Mesenchymal stem cell (in vitro differentiated cells and primary cell): ENCODE measurements at regions not wholly inside any gene's neighbourhood (a gene's known extent, or its start where the extent isn't known, plus 50 kb on each side); places are given as distances from the start of the nearest gene placed in this dataset.
A peak's percentile ranks its signal among the peaks of the same experiment; 100 is the strongest.

ENCODE experiments used
- DNase-seq: peaks from one replicate; pipeline ENCODE4 v3.0.0-alpha.2; 2013
- H2AFZ ChIP-seq: one replicate; pipeline ENCODE4 v1.6.1; 2013; ENCODE audit warnings: low read depth, mild to moderate bottlenecking, control low read depth, inconsistent platforms, low read length, moderate library complexity
- H2AK5ac ChIP-seq: 2 replicates; pipeline ENCODE4 v1.6.1; 2013; ENCODE audit warnings: low read length, moderate library complexity, mild to moderate bottlenecking, inconsistent platforms; ENCODE audit not compliant: severe bottlenecking
- H2BK120ac ChIP-seq: one replicate; pipeline ENCODE4 v1.6.1; 2013; ENCODE audit warnings: low read depth, mild to moderate bottlenecking, inconsistent platforms, low read length, moderate library complexity
- H2BK12ac ChIP-seq, 2 experiments: one replicate each; pipeline ENCODE4 v1.6.1; 2013; ENCODE audit warnings: inconsistent platforms in 2 of 2, low read length in 2 of 2, mild to moderate bottlenecking in 2 of 2, moderate library complexity in 2 of 2, control low read depth in 1 of 2
- H2BK15ac ChIP-seq: one replicate; pipeline ENCODE4 v1.6.1; 2013; ENCODE audit warnings: mild to moderate bottlenecking, low read depth, inconsistent platforms; ENCODE audit not compliant: poor library complexity, severe bottlenecking
- H2BK5ac ChIP-seq: 2 replicates; pipeline ENCODE4 v1.6.1; 2013; ENCODE audit warnings: low read depth, mild to moderate bottlenecking, low read length, control low read depth, inconsistent platforms; ENCODE audit not compliant: poor library complexity, severe bottlenecking
- H3K14ac ChIP-seq, 2 experiments: one replicate each; pipeline ENCODE4 v1.6.1; 2013; ENCODE audit warnings: inconsistent platforms in 2 of 2, low read length in 2 of 2, control low read depth in 1 of 2, mild to moderate bottlenecking in 1 of 2, moderate library complexity in 1 of 2
- H3K18ac ChIP-seq, 2 experiments: one replicate each; pipeline ENCODE4 v1.6.1; 2013; ENCODE audit warnings: inconsistent platforms in 2 of 2, low read length in 2 of 2, control low read depth in 1 of 2, low read depth in 1 of 2, mild to moderate bottlenecking in 1 of 2
- H3K23ac ChIP-seq, 2 experiments: one replicate each; pipeline ENCODE4 v1.6.1; 2013; ENCODE audit warnings: inconsistent platforms in 2 of 2, low read length in 2 of 2, mild to moderate bottlenecking in 2 of 2, moderate library complexity in 2 of 2, control low read depth in 1 of 2
- H3K27ac ChIP-seq: 2 replicates; pipeline ENCODE4 v1.5.1; 2013; ENCODE audit warnings: mild to moderate bottlenecking, moderate library complexity, low read length, control low read depth, inconsistent platforms; ENCODE audit not compliant: poor library complexity, severe bottlenecking
- H3K27me3 ChIP-seq, 2 experiments: 2 replicates each; pipeline versions ENCODE4 v1.6.1 to v1.7.0; 2013; ENCODE audit warnings: low read length in 2 of 2, mild to moderate bottlenecking in 2 of 2, moderate library complexity in 2 of 2, control low read depth in 1 of 2, inconsistent platforms in 1 of 2; ENCODE audit not compliant: control insufficient read depth in 1 of 2, insufficient read depth in 1 of 2
- H3K36me3 ChIP-seq, 2 experiments: 2 replicates each; pipeline versions ENCODE4 v1.6.1 to v1.7.0; 2013; ENCODE audit warnings: low read length in 2 of 2, control low read depth in 1 of 2, inconsistent platforms in 1 of 2, low read depth in 1 of 2, mild to moderate bottlenecking in 1 of 2; ENCODE audit not compliant: insufficient read depth in 2 of 2, control insufficient read depth in 1 of 2
- H3K4ac ChIP-seq, 2 experiments: one replicate each; pipeline ENCODE4 v1.6.1; 2013; ENCODE audit warnings: inconsistent platforms in 2 of 2, low read length in 2 of 2, mild to moderate bottlenecking in 2 of 2, moderate library complexity in 2 of 2, control low read depth in 1 of 2, low read depth in 1 of 2
- H3K4me1 ChIP-seq: 2 replicates; pipeline ENCODE4 v1.6.1; 2013; ENCODE audit warnings: low read depth, low read length, control low read depth; ENCODE audit not compliant: control insufficient read depth, insufficient read depth
- H3K4me2 ChIP-seq: 2 replicates; pipeline ENCODE4 v1.6.1; 2013; ENCODE audit warnings: low read length, mild to moderate bottlenecking, inconsistent platforms; ENCODE audit not compliant: poor library complexity, severe bottlenecking
- H3K4me3 ChIP-seq, 2 experiments: 2 replicates each; pipeline versions ENCODE4 v1.5.1 to v1.7.0; 2013; ENCODE audit warnings: low read length in 2 of 2, mild to moderate bottlenecking in 2 of 2, control low read depth in 1 of 2, low read depth in 1 of 2; ENCODE audit not compliant: insufficient read depth in 1 of 2
- H3K79me1 ChIP-seq: replicated peaks from 2 replicates; pipeline ENCODE4 v1.6.1; 2013; ENCODE audit warnings: mild to moderate bottlenecking, control low read depth, low read length, inconsistent platforms; ENCODE audit not compliant: poor library complexity, severe bottlenecking
- H3K9ac ChIP-seq: 2 replicates; pipeline ENCODE4 v1.7.0; 2013; ENCODE audit warnings: mild to moderate bottlenecking, low read length, moderate library complexity
- H3K9me3 ChIP-seq: 2 replicates; pipeline ENCODE4 v1.7.0; 2013; ENCODE audit warnings: mild to moderate bottlenecking, low read length; ENCODE audit not compliant: control insufficient read depth
- H4K8ac ChIP-seq: one replicate; pipeline ENCODE4 v1.6.1; 2013; ENCODE audit warnings: inconsistent platforms, mild to moderate bottlenecking, low read length, moderate library complexity
- H4K91ac ChIP-seq: one replicate; pipeline ENCODE4 v1.6.1; 2013; ENCODE audit warnings: mild to moderate bottlenecking, low read length, inconsistent platforms
- WGBS: methylation state at CpG from one replicate; pipeline ENCODE4 v1.1.7; 2013; ENCODE audit warnings: mixed read lengths; 5-methylcytosine and 5-hydroxymethylcytosine counted together

DNA sequence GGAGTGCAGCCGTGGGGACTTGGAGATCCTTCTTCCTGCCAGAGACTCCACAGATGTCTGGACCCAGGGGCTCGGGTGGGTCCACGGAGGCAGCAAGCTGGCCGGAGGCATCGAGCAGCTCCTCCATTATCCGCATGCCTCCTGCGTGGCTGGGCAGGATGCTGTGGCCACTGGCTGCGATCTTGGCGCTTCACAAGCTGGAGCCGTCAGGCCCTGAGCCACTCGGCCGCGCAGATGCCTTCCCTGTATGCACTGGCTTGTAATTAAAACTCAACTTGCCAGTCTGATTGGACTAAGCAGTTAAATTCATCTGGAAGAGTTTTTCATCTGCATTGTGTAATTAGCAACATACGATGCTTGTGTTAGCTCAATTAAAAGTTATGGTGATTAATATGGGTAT, 151.5 kb downstream of the AACS start:
- no peak overlapping the region for H3K4me3 ChIP-seq
- H3K4me2 ChIP-seq = no peak overlapping the region
- H3K27ac ChIP-seq = no peak overlapping the region
- H2BK15ac ChIP-seq = no peak overlapping the region
- no peaks in the 10 kb centered on the region for H3K36me3 ChIP-seq
- H3K4me1 ChIP-seq = no peaks in the 10 kb centered on the region
- H3K4ac ChIP-seq = no peak overlapping the region
- no peak overlapping the region for H3K9ac ChIP-seq
- DNase-seq = no peak
- H2BK12ac ChIP-seq = no peak overlapping the region
- no peak overlapping the region for H2BK5ac ChIP-seq
- H3K79me1 ChIP-seq = no peaks in the 10 kb centered on the region
- no peak overlapping the region for H2BK120ac ChIP-seq
- no peak overlapping the region for H3K23ac ChIP-seq
- no peaks in the 10 kb centered on the region for H3K9me3 ChIP-seq
- no peak overlapping the region for H2AFZ ChIP-seq
- H3K14ac ChIP-seq = no peak overlapping the region
- WGBS = 86% methylated on average over 14 of the region's 14 CpGs
- no peak overlapping the region for H3K18ac ChIP-seq
- no peak overlapping the region for H4K8ac ChIP-seq
- no peak overlapping the region for H2AK5ac ChIP-seq
- no peak overlapping the region for H4K91ac ChIP-seq
- H3K27me3 ChIP-seq = peaks cover 0 to 3% of the 10 kb centered on the region in 2 experiments

DNA sequence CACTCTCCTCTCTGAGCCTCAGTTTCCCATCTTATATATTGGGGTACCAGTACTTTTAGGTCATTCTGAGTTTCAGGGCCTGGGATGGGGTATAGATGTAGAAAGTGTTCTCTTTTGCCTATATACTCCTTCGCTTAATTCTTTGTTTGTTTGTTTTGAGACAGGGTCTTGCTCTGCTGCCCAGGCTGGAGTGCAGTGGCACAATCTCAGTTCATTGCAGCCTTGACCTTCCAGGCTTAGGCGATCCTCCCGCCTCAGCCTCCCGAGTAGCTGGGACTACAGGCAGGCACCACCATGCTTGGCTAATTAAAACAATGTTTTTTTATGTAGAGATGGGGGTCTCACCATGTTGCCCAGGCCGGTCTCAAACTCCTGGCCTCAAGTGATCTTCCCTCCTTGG, 152.1 kb downstream of the AACS start:
- H3K14ac ChIP-seq = no peak overlapping the region
- peaks cover 0 to 3% of the 10 kb centered on the region in 2 experiments for H3K27me3 ChIP-seq
- no peak overlapping the region for H2AFZ ChIP-seq
- no peak overlapping the region for H4K8ac ChIP-seq
- no peak overlapping the region for H2AK5ac ChIP-seq
- H3K9me3 ChIP-seq = no peaks in the 10 kb centered on the region
- H3K4ac ChIP-seq = no peak overlapping the region
- no peaks in the 10 kb centered on the region for H3K36me3 ChIP-seq
- H3K4me2 ChIP-seq = no peak overlapping the region
- no peak for DNase-seq
- no peak overlapping the region for H3K4me3 ChIP-seq
- no peak overlapping the region for H4K91ac ChIP-seq
- H3K27ac ChIP-seq = no peak overlapping the region
- no peak overlapping the region for H3K9ac ChIP-seq
- no peak overlapping the region for H3K18ac ChIP-seq
- no peak overlapping the region for H2BK120ac ChIP-seq
- no peaks in the 10 kb centered on the region for H3K4me1 ChIP-seq
- no peak overlapping the region for H2BK15ac ChIP-seq
- no peak overlapping the region for H2BK5ac ChIP-seq
- no peaks in the 10 kb centered on the region for H3K79me1 ChIP-seq
- H2BK12ac ChIP-seq = no peak overlapping the region
- 71% methylated on average over 5 of the region's 5 CpGs for WGBS
- H3K23ac ChIP-seq = no peak overlapping the region

DNA sequence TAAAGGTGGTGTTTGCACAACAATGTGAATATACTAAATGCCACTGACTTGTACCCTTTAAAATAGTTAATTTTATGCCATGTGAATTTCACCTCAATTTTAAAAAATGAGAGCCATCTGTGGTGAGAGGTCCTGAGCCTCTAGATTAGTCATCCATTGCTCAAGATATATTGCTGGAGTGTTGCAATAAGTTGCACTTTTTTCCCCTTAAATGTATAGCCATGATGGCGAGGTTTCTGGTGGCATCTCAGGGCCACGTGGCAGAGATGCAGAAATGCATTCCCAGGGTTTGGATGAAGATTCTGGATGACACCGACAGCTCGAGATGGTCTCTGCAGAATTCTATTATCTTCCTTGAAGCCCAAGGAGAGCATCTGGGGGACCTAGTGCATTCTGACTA, 153.7 kb downstream of the AACS start:
- Histone ChIP-seq H3K27ac (no peak overlapping the region), H2BK12ac (no peak overlapping the region), H3K4me1 (no peaks in the 10 kb centered on the region), H3K4me3 (no peak overlapping the region), H4K8ac (no peak overlapping the region), H3K27me3 (peaks cover 0 to 1% of the 10 kb centered on the region in 2 experiments), H3K14ac (no peak overlapping the region), H2BK15ac (no peak overlapping the region), H3K9me3 (no peaks in the 10 kb centered on the region), H3K23ac (no peak overlapping the region), H2AK5ac (no peak overlapping the region), H3K79me1 (no peaks in the 10 kb centered on the region), H4K91ac (no peak overlapping the region), H3K18ac (no peak overlapping the region), H2BK120ac (no peak overlapping the region), H3K9ac (no peak overlapping the region), H3K36me3 (no peaks in the 10 kb centered on the region), H2AFZ (no peak overlapping the region), H3K4me2 (no peak overlapping the region), H2BK5ac (no peak overlapping the region), H3K4ac (no peak overlapping the region)
- DNase-seq = no peak
- WGBS = 63% methylated on average over 4 of the region's 4 CpGs

- Histone ChIP-seq H3K4me2 (no peak overlapping the region), H3K9me3 (no peaks in the 10 kb centered on the region), H3K4ac (peak overlapping the region in 1 of 2 experiments; percentile 6), H2BK15ac (no peak overlapping the region), H4K8ac (no peak overlapping the region), H3K9ac (no peak overlapping the region), H3K23ac (no peak overlapping the region), H3K18ac (no peak overlapping the region), H2BK5ac (no peak overlapping the region), H3K27me3 (no peaks in the 10 kb centered on the region), H2BK120ac (no peak overlapping the region), H3K14ac (no peak overlapping the region), H3K27ac (no peak overlapping the region), H2AFZ (no peak overlapping the region), H2BK12ac (no peak overlapping the region), H3K4me1 (no peaks in the 10 kb centered on the region), H3K36me3 (no peaks in the 10 kb centered on the region), H3K4me3 (no peak overlapping the region), H2AK5ac (no peak overlapping the region), H4K91ac (no peak overlapping the region), H3K79me1 (no peaks in the 10 kb centered on the region)
- DNase-seq = no peak
- WGBS = 74% methylated on average over 16 of the region's 16 CpGs
Observed at GRCh38 chr12:125220404-125221273, 155.4 kb downstream of the AACS start.
